Stomach (tissue), 4 donors: ENCODE measurements at regions not wholly inside any gene's neighbourhood (a gene's known extent, or its start where the extent isn't known, plus 50 kb on each side); places are given as distances from the start of the nearest gene placed in this dataset.

Experiments used
- POLR2A ChIP-seq, 4 donors: fragments of 450-650 bp; IDR thresholded peaks; one replicate each; pipeline ENCODE4 v1.6.1; 2016; ENCODE audit warnings: antibody characterized with exemption in 4 of 4, control low read depth in 2 of 4, mild to moderate bottlenecking in 1 of 4, moderate library complexity in 1 of 4
- POLR2AphosphoS5 ChIP-seq, 3 donors: sonication (generic); formaldehyde crosslinking; IDR thresholded peaks; one replicate each; pipeline ENCODE4 v1.6.1; 2016; ENCODE audit warnings: antibody characterized with exemption in 3 of 3
- TF ChIP-seq, protein P1 (sequence below), 7 experiments: fragments of 450-650 bp in 4 of 7; fragments of 200-600 bp in 3 of 7; sonication (generic) in 3 of 7; IDR thresholded peaks; one replicate each; pipeline ENCODE4 v1.5.1; 2016 to 2019; ENCODE audit warnings: antibody characterized with exemption in 7 of 7, control low read depth in 2 of 7, mild to moderate bottlenecking in 1 of 7

- TF ChIP-seq, protein P1, sequence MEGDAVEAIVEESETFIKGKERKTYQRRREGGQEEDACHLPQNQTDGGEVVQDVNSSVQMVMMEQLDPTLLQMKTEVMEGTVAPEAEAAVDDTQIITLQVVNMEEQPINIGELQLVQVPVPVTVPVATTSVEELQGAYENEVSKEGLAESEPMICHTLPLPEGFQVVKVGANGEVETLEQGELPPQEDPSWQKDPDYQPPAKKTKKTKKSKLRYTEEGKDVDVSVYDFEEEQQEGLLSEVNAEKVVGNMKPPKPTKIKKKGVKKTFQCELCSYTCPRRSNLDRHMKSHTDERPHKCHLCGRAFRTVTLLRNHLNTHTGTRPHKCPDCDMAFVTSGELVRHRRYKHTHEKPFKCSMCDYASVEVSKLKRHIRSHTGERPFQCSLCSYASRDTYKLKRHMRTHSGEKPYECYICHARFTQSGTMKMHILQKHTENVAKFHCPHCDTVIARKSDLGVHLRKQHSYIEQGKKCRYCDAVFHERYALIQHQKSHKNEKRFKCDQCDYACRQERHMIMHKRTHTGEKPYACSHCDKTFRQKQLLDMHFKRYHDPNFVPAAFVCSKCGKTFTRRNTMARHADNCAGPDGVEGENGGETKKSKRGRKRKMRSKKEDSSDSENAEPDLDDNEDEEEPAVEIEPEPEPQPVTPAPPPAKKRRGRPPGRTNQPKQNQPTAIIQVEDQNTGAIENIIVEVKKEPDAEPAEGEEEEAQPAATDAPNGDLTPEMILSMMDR (IDR thresholded peaks at IDR 0.05), result no peak
- TF ChIP-seq POLR2AphosphoS5 (IDR thresholded peaks at IDR 0.05), result peak in 1 of 3 donors; percentile 37
- no peak for TF ChIP-seq POLR2A (IDR thresholded peaks at IDR 0.05)
Observed at GRCh38 chr9:10876333-10876732, 263.5 kb upstream of the PTPRD start.
